D341Med (cell line): ENCODE measurements at regions not wholly inside any gene's neighbourhood (a gene's known extent, or its start where the extent isn't known, plus 50 kb on each side); places are given as distances from the start of the nearest gene placed in this dataset.
A peak's percentile ranks its signal among the peaks of the same experiment; 100 is the strongest.

ENCODE experiments used
- DNase-seq: peaks from one replicate; pipeline ENCODE4 v3.0.0; 2012; ENCODE audit warnings: low spot score

DNA sequence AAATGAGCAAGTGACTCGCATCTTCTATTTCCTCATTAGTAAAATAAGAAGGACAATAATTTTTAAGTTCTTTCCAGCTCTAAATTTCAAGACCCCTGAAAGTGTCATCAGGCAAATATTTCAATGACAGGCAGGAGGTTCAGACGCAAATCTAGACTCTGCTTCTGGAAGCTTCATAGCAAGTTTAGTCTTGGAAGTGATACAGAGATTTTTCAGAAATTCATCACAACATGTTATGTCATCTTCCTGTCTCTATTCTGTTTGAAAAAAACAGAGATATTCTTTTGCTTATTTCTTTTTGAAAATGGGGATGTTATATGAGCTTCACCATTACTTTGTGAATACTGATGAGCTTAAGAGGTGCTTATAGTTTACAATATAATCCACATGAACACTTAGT, 74.0 kb downstream of the C3orf85 start:
- DNase-seq, result no peak

DNA sequence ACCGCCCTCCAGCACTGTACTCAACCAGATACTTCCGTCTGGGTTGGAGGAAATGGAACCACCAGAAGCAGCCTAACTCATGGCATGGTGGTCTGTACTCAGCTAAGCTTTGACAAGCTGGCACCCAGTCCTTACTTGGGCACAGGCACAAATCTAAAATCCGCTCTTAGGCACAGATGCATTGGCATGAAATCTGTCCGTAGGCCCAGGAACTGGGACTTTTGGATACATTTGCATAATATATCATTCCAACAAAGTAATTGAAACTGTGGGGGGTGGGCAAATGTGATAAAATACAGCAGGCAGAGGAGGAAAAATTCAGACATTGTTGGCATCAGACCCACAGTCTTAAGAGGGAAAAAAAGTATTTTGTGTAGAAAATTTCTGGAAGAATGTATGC, 75.4 kb downstream of the C3orf85 start:
- no peak for DNase-seq

DNA sequence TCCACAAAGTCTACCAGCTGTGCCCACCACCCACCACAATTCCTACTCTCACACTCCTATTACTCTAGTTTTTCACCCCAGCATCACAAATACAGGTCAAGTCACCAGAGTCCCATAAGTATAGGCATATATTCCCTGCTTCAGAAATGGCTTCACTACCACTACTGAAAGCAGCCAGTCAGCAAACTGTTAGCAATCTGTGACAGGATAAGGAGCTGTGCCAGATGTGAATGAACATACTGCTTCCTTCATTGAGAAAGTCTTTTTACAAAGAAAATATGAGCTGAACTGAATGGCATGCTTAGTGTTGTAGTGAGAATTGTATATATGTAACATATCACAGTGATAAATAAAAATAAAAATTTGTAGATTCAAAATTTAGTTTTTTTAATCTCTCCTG, 76.8 kb downstream of the C3orf85 start:
- DNase-seq, result no peak

DNA sequence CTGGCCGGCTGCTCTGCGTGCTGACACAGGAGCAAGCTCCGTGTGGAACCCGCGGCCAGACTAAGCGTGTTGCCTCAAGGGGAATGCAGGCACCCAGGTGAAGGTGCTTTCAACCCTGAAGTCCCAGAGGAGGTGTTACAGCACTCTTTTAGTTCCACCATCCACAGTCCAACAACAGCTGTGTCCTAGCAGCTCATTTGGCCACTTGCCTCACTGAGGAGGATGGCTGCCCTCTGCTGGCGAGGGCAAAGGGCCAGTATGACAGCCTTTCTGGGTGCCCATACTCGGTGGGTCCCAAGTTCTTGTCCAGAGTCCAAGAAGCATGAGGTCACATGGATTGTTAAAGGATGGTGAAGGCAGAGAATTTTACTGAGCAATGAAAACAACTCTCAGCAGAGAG, 87.8 kb downstream of the C3orf85 start:
- DNase-seq, result peak; percentile 36

DNA sequence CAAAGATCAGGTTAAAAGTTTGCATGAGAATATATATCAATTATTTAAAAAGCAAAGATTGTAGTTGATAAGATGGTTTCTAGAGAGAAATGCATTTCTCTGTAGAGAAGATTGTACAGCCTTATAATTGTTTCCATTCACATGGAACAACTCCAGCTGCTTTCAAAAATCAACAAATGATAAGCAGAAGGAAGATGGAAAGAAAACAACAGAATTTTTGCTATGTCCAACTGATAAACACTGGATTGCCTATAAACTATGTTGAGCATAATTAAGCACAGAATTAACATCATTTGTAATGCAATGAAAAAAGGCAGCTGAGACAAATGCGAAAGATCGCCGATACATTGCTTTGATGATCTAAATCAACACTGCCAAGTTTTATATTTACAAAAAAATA, 89.0 kb downstream of the C3orf85 start:
- no peak for DNase-seq

DNA sequence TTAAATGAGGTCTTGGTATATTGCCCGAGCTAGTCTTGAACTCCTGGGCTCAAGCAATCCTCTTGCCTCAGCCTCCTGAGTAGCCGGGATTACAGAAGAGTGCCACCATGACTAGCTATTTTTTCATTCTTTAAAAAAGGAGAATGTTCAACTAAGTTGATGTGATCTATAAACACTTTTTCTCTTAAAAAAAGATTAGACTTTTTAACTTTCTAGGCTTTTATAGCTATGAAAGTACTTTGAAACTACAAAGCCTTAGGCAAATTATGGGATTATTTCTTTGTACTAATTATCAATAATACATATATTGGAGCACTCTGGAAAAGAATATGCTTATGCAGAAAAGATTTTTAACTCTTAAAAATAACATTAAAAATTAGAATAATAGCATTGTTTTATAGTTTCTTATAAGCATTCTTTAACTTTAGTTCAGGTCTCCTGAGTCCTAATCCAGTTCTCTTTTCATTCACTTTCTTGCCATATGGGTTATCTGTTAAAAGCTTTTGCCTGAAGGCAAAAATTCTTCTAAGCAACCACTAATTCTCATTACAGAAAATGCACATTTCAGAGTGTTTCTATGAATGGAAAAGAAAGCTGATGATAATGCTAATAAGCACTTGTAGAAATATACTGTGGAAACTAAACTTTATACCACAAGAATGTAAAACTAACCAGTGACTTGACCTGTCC, 87.8 kb downstream of the DPPA2 start:
- no peak for DNase-seq

DNA sequence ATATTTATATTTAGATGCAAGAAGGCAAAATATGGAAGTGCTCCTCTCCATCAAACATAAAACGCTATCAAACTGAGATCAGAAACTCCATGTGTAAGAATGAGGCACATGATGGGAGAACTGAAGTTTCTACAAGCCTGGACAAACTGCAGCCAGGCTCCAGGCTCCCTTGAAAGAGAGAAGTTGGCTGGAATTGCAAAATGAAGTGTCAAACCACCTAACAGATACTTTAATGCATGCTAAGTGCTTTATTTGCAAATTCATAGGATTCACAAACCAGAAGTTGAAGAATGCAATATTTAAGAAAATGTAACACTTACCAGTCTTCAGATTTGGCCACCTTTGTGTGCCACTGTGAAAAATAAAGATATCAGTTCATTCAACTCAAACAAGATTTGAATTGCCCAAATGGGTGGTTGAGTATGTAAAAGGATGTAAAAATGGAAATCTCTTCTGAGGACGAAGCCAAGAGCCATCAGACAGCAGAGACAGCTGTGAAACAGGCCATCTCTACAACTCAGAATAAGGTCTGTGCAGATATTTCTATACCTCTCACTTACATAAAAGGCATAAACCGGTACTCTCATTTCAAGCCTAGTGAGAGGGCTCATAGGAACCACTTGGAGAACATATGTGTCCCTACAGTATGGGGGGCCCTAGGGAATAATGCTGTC, 87.0 kb downstream of the DPPA2 start:
- no peak for DNase-seq

DNA sequence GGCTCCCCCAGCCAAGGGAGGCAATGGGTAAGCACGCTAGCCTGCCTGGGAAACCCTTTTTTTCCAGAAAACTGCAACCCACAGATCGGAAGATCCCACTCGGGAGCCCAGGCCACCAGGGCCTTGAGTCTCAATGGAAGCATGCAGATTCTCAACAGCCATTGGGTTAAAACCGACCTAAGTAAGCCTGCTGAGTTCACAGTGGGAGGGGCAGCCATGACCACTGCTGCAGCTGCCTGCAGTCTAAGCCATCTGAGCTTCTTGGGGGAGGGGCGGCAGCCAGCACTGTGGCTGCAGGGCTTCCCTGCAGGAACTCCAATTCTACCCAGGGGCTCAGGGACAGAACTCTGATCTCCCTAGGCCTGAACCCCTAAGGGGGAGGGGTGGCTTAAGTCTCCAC, 82.0 kb downstream of the DPPA2 start:
- DNase-seq, result no peak

DNA sequence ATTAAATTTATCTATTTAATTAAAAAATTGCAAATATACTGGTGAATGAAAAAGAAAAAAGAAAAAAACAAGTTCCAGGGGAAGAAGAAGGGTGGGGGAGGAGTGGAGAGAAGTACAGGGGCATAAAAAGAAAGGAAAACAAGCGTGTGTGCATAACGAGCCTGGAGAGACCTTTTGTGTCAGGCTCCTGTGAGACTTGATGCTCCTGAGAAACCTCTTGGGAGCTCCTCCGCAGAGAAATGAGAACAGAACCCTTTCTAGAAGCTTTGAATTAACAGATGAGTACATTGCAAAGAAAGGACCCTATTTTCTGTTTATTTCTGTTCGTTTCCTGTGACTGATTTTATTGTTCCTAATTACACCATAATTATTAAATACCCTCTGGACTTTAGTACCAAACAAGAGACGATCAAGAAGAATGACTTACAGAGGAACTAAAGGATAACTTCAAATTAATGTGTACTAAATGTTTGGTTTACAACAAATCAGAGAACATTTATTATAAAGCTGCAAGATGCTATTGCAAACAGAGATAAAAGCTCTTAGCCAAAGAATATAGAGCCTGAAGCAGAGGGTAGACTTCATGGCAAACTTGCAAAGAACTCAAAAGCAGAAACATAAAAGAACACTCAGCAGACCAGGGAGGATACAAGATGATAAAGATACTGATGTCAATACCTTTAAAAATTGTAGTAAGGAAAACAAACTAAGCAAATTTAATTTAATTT, 74.7 kb downstream of the DPPA2 start:
- no peak for DNase-seq

DNA sequence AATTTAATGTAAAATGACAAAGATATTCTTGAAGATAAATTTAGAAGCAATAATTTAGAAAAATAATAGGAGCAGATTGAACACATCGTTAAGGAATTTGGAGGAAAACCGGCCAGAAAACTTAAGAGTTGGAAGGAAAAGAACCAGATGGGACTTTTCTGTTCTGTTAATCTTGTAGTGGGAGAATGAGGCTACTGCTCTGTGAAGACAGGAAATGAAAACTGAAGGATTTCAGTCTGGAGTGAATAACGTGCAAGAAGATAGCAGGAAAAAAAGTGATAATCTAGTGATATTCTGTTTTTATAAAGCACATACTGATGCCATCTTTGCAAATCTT, 74.2 kb downstream of the DPPA2 start:
- no peak for DNase-seq
